Stimulated activated CD4-positive, alpha-beta T cell treated with anti-CD3 and anti-CD28 coated beads, Interleukin-4, amount 100 ng/mL, for 1 hour (primary cell): ENCODE measurements at regions not wholly inside any gene's neighbourhood (a gene's known extent, or its start where the extent isn't known, plus 50 kb on each side); places are given as distances from the start of the nearest gene placed in this dataset.
"Not testable (repeated sequence)": the region's sequence is repeated elsewhere in the genome, so short reads cannot be mapped to it uniquely, and the experiment has no call there.

ENCODE experiments used
- DNase-seq: peaks from one replicate; pipeline ENCODE4 v3.0.0-alpha.2; 2020

DNA sequence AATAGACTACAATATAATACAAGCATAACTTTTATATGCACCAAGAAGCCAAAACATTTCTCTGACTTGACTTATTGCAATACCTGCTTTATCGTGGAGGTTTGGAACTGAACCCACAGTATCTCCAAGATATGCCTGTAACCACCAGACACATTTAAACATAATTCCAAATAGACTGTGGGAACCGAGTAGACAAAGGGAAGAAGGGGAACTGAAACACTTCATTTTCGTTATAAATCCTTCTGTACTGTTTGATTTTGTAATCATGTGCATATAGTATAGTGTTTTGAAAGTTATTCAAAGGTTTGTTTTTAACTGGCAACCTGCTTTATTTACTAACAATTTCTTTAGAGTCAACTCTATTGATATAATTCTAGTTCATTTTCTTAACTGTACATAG, 154.9 kb upstream of the BEND6 start:
- DNase-seq = no peak

DNA sequence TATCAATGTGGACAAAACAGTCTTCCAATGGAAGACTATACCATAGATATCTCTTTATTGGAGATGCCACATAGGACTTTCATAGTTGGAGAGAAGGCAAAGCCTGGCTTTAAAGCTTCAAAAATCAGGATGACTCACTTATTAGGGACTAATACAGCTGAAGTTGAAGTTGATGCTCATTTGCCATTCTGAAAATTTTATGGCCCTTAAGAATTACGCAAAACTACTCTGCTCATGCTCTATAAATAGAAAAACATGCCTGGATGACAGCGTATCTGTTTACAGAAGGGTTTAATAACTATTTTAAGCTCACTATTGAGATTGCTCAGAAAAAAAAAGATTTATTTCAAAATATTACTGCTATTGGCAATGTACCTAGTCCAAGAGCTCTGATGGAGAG, 155.5 kb upstream of the DST start:
- no peak for DNase-seq

DNA sequence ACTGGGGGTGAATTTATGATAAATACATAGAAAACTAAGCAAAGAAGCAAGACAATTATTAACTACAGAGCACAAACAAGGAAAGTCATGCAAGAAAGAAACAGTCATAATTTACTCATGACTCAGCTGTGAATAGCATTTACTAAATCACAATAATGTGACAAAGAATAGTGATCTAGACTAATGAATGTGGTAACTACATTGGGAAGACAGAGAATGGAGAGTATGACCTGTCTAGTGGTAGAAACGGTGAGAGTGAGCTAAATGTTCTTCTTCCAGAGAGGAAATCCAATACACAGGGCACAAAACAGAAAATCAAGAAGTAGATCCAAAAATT, 153.5 kb upstream of the DST start:
- DNase-seq = no peak

DNA sequence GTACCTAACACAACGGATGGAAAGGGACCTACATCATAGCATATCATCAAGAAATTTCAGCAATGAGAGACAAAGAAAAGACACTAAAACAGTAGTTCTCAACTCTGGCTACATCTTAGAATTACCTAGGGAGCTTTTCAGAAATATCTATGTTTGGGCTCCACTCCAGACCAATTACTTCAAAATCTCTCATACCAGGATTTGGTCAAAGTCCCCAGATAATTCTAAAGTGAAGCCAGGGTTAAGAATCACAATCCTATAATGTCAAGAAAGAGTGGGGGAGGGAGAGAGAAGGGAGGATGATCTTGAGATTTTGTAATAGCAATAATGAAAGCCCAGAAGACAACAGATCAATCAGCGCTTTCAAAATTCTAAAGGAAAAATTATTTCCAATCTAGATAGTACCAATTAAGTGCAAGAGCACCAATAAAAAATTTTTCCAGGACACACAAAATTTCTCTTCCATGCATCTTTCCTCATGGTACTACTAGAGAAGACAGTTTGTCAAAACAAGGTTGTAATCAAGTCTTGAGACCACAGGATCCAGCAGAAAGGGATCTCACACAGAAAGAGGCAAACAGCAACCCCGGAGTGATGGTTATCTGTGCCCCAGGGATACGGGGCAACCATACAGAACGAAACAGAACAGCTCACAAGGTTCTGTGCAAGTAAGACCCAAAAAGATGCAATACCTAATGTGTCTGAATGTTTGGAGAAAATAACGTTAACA, 152.9 kb upstream of the DST start:
- DNase-seq = no peak

DNA sequence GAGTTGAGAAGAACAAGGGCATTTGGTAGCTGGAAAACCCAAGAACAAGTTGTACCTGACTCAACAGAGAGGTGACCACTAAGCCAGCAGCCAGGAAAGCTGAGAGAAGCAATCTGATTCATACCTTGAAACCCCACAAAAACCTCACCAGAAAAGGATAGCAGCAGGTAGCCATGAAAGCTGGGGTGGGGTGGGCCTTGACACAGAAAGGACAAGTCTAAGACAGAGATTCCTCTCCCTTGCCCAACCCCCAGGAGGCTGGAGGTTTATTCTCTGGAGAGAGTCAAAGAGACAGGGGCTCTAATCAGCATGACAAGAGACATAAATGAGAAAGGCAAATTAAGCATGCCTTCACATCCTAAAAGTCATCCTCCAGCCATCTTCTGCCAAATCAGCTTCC, 151.7 kb upstream of the DST start:
- DNase-seq = no peak

DNA sequence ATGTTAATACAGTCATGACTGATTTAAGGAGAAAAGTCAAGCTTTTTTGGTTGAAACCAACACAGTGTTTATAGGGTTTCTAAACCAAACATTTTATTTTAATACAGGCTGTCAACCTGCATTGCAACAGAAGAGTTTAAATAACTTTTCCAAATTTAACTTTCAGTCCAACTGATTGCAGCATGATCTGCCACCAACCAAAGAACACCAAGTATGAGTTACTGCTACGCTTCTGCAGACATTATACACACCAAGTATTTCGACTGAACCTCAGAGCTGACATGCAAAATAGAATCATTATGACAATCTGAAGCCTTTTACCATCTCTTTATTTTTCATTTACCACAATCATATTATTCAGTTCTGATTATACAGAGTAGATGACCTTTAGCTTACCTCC, 151.2 kb upstream of the DST start:
- DNase-seq = no peak

DNA sequence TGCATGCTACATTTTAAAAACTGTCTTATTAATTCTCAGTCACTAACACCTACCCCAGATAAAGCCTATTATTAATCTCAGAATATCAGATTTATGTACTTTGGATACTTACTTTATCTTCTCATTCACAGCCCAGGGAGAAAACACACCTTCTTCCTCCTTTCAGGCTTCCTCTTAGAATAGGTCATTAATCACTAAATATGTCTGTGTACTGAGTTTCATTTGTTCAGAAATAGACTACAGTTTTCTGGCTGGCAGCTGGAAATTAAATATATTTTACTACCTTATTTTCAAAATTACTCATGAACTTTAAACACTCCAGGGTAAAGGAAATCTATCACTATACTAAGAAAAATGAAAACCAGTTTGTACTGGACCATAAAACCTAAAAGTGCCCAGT, 147.7 kb upstream of the DST start:
- DNase-seq = no peak

DNA sequence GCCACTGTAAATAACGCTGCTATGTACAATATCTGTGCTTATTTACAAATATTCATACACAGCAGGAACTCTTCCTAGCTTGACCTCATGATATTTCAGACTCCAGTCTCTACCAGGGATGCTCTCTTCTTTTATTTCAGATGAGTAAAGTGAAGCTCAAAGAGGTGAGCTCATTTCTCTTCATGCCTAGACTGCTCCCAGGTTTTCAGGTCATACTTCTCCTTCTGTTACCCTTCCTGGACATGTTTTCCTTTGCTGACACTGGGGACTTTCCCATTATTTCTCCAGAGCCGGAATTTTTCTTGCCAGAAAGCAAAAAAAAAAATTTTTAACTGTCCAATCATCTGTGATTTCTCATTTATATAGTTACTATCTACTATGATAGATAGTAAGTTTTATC, 147.2 kb upstream of the DST start:
- DNase-seq = no peak

DNA sequence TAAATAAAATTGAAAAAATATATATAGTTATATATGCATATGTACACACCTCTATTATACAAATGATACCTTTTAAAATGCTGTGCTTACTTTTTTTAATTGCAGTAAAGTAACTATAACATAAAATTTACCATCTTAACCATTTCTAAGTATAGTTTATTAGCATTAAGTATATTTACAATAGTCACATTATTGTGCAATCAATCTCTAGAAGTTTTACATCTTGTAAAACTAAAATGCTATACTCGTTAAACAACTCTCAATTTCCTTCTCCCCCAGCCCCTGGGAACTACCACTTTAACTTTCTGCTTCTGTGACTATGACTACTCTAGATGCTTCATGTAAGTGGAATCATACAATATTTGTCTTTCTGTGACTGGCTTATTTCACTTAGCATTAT, 146.7 kb upstream of the DST start:
- DNase-seq = no peak

DNA sequence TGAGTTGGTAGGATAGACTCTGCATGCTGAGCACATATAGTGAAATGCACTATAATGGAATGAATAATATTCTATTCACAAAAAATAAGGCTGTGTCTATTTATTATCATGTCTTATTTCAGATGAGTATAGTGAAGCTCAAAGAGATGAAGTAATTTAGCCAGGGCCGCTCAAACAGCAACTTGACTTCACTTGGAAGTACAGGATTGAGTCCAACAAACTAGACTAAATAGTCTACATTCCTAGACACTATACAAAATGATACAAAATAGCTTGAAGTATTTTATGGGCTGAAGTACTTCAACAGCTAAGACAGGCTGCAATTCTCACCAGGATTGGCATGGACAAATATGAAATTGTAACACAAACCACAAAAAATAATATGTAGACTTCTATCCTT, 144.5 kb upstream of the DST start:
- no peak for DNase-seq

DNA sequence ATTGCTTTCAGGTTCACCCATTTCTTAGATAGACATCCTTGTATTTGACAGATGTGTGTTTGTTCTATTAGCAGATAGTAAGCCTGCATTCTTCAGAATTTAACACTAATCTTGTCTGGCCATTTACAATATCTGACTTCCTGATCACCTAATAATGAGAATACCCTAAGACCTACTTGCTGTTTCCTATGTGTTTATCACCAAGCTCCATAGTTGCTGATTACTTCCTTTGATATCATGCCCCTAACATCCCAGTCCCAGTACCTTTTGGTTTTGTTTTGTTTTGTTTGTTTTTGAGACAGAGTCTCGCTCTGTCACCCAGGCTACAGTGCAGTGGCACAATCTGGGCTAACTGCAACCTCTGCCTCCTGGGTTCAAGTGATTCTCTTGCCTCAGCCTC, 143.6 kb upstream of the DST start:
- no peak for DNase-seq

DNA sequence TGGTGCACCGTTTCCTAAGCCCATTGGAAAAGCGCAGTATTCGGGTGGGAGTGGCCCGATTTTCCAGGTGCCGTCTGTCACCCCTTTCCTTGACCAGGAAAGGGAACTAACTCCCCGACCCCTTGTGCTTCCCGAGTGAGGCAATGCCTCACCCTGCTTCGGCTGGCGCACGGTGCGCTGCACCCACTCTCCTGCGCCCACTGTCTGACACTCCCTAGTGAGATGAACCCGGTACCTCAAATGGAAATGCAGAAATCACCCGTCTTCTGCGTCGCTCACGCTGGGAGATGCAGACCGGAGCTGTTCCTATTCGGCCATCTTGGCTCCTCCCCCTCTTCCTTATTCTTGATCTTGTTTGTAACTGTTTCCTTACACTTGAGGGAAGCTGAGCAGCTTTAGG, 142.8 kb upstream of the DST start:
- DNase-seq = not testable (repeated sequence)

DNA sequence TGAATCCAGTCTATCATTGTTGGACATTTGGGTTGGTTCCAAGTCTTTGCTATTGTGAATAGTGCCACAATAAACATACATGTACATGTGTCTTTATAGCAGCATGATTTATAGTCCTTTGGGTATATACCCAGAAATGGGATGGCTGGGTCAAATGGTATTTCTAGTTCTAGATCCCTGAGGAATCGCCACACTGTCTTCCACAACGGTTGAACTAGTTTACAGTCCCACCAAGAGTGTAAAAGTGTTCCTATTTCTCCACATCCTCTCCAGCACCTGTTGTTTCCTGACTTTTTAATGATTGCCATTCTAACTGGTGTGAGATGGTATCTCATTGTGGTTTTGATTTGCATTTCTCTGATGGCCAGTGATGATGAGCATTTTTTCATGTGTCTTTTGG, 137.4 kb upstream of the DST start:
- DNase-seq = not testable (repeated sequence)

DNA sequence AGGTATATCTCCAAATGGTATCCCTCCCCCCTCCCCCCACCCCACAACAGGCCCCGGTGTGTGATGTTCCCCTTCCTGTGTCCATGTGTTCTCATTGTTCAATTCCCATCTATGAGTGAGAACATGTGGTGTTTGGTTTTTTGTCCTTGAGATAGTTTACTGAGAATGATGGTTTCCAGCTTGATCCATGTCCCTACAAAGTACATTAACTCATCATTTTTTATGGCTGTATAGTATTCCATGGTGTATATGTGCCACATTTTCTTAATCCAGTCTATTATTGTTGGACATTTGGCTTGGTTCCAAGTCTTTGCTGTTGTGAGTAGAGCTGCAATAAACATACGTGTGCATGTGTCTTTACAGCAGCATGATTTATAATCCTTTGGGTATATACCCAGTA, 135.8 kb upstream of the DST start:
- DNase-seq = not testable (repeated sequence)

DNA sequence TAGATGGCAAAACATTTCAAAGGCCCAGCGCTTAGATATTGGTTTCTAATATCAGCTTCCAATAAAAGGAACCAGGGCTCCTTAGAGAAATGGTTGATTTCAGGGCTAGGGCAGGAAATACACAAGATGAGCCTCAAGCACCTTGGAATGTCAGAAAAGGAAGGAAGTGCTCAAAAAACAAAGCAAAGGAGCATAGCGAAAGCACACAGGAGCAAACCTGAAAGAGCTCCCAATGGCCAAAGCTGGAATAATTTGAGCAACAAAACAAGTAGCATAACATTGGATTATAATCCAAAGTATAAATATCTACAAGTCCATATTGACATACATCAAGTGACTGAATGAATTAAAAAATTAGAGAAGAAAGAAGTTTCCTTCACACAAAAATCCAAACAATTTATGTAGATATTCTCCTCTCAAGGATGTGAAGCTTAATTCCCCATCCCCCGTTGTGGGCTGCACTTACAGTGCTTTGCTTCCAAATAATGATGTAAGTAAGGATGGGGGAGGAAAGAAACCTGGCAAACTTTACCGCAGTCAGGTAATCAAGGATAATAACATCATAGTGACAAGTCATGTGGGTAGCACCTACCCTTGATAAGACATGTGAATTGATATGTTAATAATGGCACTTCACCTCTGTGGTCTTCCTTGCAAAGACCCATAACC, 132.9 kb upstream of the DST start:
- no peak for DNase-seq

DNA sequence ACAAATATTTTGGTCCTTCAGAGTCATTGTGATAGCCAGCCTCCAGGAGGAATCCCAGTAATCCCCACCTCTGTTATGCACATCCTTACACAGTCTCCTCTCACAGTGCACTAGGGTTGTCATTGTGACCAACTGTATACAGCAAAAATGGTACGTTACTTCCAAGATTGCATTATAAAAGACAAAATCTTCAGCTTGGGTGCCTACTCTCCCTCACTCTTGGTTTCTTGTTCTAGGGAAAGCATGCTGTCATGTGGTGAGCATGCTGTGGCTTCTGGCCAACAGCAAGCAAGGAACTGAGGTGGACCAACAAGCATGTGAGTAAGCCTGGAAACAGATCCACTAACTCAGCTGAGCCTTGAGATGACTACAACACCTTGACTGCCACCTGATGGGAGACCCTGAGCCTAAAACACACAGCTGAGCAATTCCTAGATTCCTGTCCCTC, 130.1 kb upstream of the DST start:
- no peak for DNase-seq

DNA sequence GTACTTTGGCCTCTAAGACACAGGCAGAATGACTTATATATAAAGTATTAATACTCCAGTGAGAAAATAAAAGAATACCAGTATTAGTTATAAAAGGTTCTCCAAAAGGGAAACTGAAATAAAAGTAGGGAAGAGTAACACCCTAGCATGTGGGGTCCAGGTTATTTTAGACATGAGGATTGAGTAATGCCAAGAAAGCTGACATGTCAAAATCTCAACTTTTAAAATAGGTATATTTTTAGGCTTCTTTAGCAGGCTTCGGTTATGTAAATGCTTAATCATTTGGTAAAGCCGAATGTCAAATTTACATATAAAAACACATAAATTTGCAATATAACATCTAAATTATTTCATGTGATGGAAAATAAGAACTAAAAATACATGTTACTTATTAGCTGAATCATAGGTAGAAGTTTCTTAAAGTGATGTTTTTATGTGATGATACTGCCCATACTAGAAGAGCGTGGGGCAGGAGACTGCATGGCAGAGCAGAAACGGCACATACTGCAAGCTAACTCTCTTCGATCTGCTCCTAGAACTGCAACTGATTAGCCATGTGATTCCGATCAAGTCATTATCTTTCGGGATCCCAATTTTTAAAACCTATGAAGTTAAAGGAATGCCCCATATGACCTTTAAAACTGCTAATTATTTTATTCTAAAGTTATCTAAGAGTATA, 129.4 kb upstream of the DST start:
- no peak for DNase-seq

DNA sequence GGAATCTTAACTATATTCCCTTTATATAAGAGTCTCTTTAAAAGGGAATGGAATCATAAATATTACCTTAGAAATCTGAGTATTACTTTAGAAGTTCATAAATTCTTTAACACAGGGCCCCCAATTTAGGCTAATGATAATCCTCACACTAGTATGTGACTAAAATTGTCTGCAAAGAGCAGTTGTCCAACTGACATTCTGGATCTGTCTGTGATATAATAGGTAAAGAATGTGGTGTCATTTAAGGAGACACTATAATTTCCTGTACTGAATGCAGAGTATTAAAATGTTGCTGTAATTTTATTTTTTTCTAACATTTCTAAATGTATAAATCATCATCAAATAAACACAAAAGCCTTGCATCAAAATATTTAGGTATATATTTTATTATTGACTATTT, 128.5 kb upstream of the DST start:
- DNase-seq = no peak

DNA sequence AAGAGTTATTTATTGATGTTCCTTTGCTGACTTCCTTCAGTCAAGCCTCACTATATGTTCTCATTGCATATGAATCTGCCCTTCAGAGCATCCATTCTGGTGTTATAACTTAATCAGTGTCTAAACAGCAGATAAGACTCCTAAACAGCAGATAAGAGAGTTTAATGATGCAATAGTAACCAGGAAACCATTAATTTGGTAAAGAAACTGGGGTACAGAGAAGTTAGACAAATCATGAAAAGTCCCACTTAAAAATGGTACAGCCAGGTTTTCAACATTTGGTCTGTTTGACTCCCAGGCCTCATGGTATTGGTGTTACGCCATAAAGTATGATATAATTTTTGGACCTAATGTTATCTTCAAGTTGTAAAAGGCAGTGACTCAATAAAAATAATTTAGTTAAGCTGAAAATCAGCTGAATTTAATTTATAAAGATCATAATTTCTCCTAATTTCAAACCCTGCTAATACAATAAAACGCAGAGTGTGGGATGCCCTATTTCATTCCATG, 127.4 kb upstream of the DST start:
- DNase-seq = no peak

DNA sequence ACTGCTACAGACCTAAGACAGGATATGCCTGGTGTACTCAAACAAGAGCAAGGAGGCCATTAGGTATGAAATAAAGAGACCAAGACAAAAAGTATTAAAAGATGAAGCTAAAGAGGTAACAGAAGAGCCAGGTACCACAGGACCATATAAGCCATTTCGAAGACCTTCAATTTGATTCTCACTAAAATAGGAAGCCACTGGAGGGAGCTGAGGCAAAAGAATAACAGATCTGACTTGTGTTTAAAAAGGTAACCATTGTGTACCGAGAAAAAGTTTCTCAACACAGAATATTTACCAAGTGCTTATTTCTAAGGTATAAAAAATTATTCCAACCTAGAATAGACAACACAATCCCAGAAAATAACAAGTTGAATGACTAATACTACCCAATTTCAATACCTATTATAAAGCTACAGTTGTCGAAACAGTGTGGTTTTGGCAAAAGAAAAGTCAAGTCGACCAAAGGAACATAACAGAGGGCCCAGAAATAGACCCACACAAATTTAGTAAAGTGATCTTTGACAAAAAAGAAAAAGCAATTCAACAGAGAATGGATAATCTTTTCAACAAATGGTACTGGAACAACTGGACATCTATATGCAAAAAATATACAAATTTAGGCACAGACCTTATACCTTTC, 125.3 kb upstream of the DST start:
- no peak for DNase-seq

DNA sequence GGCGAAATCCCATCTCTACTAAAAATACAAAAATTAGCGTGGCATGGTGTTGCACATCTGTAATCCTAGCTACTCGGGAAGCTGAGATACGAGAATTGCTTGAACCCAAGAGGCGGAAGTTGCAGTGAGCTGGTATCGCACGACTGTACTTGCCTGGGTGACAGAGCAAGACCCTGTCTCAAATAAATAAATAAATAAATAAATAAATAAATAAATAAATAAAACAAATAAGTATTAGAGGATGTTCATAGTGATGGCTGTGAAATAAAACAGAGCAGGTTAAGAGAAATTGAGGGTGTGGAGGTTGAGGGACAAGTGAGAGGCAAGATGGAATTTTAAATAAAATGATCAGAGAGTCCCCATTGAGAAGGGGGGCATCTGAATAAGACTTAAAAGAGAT, 124.7 kb upstream of the DST start:
- DNase-seq = no peak

DNA sequence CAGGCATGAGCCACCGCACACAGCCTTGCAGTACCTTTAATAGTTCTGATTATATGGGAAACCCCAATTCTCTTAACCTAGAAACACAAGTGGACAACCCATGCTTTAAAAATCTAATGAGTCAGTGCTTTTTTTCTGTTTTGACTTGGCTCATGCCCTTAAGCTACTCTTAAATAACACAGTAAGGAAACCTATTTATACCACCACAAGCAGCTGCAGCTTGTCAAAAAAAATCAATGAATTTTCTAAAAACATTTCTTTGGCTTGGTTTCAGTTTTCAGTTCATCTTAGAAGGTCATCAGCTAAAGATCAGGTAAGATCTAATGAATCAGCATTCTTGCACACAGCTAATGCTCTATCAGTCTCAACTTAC, 124.1 kb upstream of the DST start:
- no peak for DNase-seq

DNA sequence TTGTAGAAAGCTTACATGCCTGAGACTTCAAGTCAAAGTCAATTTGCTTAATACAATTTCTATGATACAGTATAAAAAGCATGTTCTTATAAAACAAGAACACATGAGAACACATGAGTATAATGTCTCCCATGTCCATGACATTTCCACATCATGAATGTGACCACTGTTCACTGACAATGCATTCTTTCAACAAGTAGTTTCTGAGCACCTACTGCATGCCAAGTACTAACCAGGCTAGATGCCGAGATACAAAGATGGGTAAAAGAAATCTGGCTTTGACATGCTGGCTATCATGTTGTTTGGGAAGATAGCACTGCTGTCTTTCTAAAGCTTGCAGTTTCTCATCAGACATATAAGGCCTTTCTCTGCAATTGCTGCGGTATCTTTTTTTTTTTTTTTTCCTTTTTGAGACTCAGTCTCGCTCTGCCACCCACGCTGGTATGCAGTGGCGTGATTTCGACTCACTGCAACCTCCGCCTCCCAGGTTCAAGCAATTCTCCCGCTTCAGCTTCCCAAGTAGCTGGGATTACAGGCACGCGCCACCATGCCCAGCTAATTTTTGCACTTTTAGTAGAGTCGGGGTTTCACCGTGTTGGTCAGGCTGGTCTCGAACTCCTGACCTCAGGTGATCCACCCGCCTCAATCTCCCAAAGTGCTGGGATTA, 123.6 kb upstream of the DST start:
- no peak for DNase-seq
